Smooth muscle cell (in vitro differentiated cells): ENCODE measurements at regions not wholly inside any gene's neighbourhood (a gene's known extent, or its start where the extent isn't known, plus 50 kb on each side); places are given as distances from the start of the nearest gene placed in this dataset.

ENCODE experiments used
- DNase-seq: peaks from one replicate; lab custom pipeline; 2025; ENCODE audit not compliant: unreplicated experiment; lab: John Stamatoyannopoulos, UW
- H2AFZ ChIP-seq: fragments of 200-600 bp; sonication (generic); 2 replicates; pipeline ENCODE4 v1.6.0; 2016; ENCODE audit warnings: antibody characterized with exemption, low read depth, mild to moderate bottlenecking
- H3F3A ChIP-seq: fragments of 200-600 bp; sonication (generic); 2 replicates; pipeline ENCODE4 v1.6.0; 2017; ENCODE audit warnings: antibody characterized with exemption, low read depth
- H3K27ac ChIP-seq: fragments of 200-600 bp; sonication (generic); 2 replicates; pipeline ENCODE4 v1.5.1; 2016; ENCODE audit warnings: low read depth, mild to moderate bottlenecking
- H3K27me3 ChIP-seq: fragments of 200-600 bp; sonication (generic); 2 replicates; pipeline ENCODE4 v1.6.1; 2016; ENCODE audit warnings: low read depth, mild to moderate bottlenecking
- H3K36me3 ChIP-seq: fragments of 200-600 bp; sonication (generic); 2 replicates; pipeline ENCODE4 v1.5.1; 2016; ENCODE audit warnings: low read depth
- H3K4me1 ChIP-seq: fragments of 200-600 bp; sonication (generic); 2 replicates; pipeline ENCODE4 v1.5.1; 2016; ENCODE audit warnings: low read depth
- H3K4me2 ChIP-seq: fragments of 200-600 bp; sonication (generic); 2 replicates; pipeline ENCODE4 v1.6.0; 2016; ENCODE audit warnings: mild to moderate bottlenecking
- H3K4me3 ChIP-seq: fragments of 200-600 bp; sonication (generic); 2 replicates; pipeline ENCODE4 v1.5.1; 2016; ENCODE audit warnings: mild to moderate bottlenecking
- H3K79me2 ChIP-seq: fragments of 200-600 bp; sonication (generic); 2 replicates; pipeline ENCODE4 v1.6.0; 2016; ENCODE audit warnings: low read depth, mild to moderate bottlenecking
- H3K9ac ChIP-seq: fragments of 200-600 bp; sonication (generic); 2 replicates; pipeline ENCODE4 v1.6.0; 2016; ENCODE audit warnings: low read depth
- H3K9me3 ChIP-seq: fragments of 200-600 bp; sonication (generic); replicated peaks from 2 replicates; pipeline ENCODE4 v1.5.1; 2016; ENCODE audit warnings: low read depth
- H4K20me1 ChIP-seq: fragments of 200-600 bp; sonication (generic); 2 replicates; pipeline ENCODE4 v1.6.0; 2016; ENCODE audit warnings: low read depth
- WGBS: methylation state at CpG from one replicate; pipeline ENCODE4 v1.1.7; 2016; ENCODE audit warnings: low lambda C conversion rate; 5-methylcytosine and 5-hydroxymethylcytosine counted together
- TF ChIP-seq, protein P1 (sequence below): fragments of 200-600 bp; sonication (generic); IDR thresholded peaks from 2 replicates; pipeline ENCODE4 v1.5.1; 2017; ENCODE audit warnings: borderline replicate concordance, mild to moderate bottlenecking, antibody characterized with exemption; ENCODE audit not compliant: insufficient read depth, poor library complexity, severe bottlenecking

DNA sequence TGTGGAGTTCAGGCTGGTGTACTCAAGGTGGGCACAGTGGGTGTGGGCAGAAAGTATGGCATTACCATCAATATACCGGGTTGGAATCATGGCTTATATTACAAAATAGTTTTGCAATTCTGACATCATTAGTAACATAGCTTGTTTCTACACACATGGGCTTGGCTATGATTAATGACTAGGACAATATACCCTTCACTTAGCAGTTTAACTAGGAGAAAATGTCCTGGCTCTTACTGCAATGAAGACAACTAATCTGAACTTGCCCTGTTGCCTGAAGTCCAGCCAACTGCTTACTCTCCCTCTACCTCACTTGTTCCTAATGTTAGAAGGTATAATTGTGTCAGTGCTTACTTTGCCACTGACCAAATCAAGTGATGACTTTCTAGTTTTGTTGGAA, 612.5 kb downstream of the EFNA5 start:
- Histone ChIP-seq H3K4me1 (no peaks in the 10 kb centered on the region), H3K79me2 (no peaks in the 10 kb centered on the region), H3K36me3 (no peaks in the 10 kb centered on the region), H3K4me2 (no peak overlapping the region), H3K9ac (no peak overlapping the region), H3K9me3 (no peaks in the 10 kb centered on the region), H3K27ac (no peak overlapping the region), H4K20me1 (no peaks in the 10 kb centered on the region), H3K4me3 (no peak overlapping the region), H2AFZ (no peak overlapping the region), H3F3A (no peaks in the 10 kb centered on the region), H3K27me3 (no peaks in the 10 kb centered on the region)
- DNase-seq = no peak
- TF ChIP-seq, protein P1, sequence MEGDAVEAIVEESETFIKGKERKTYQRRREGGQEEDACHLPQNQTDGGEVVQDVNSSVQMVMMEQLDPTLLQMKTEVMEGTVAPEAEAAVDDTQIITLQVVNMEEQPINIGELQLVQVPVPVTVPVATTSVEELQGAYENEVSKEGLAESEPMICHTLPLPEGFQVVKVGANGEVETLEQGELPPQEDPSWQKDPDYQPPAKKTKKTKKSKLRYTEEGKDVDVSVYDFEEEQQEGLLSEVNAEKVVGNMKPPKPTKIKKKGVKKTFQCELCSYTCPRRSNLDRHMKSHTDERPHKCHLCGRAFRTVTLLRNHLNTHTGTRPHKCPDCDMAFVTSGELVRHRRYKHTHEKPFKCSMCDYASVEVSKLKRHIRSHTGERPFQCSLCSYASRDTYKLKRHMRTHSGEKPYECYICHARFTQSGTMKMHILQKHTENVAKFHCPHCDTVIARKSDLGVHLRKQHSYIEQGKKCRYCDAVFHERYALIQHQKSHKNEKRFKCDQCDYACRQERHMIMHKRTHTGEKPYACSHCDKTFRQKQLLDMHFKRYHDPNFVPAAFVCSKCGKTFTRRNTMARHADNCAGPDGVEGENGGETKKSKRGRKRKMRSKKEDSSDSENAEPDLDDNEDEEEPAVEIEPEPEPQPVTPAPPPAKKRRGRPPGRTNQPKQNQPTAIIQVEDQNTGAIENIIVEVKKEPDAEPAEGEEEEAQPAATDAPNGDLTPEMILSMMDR = no peak
- 86% methylated on average over 1 of the region's 1 CpG for WGBS

DNA sequence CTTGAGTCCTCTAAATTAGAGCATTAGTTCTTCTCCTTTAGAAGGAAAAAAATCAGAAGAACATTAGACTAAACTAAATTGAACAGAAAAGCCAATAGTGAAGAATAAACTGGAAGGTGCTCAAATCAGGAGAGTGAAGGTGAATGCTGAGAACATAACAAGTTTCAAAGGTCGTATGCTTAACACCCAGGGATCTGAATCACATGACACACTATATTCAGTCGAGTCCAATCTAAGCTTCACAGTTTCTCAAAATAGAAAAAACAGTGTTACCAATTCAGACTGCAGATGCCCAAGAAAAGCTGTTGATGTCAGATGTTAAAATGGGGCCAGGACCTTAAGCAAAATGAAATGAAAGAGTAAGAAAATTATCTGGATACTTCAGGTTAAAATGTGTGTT, 614.5 kb downstream of the EFNA5 start:
- TF ChIP-seq, protein P1 = no peak
- DNase-seq = no peak
- WGBS = 83% methylated on average over 2 of the region's 2 CpGs

DNA sequence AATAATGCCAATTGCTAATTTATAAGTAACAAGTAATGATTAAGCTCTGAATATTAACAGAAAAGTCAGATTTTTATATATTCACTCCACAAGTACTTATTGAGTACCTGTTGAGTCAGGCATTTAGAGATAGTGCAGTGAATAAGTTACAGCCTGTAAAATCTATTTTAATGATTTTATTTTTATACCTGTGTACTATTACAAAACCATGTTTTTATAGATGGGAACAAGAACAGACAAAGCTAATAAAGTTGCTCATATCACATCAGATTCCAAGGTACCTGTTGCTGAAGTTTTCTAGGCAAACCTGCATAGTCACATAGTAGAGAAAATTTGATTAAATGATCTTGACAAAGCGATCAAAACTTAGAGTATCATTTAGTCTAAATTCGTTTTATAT, 623.7 kb downstream of the EFNA5 start:
- H3K4me1 ChIP-seq = no peaks in the 10 kb centered on the region
- H3K9ac ChIP-seq = no peak overlapping the region
- 79% methylated on average over 2 of the region's 2 CpGs for WGBS
- no peak overlapping the region for H3K4me2 ChIP-seq
- no peaks in the 10 kb centered on the region for H3K9me3 ChIP-seq
- no peaks in the 10 kb centered on the region for H3F3A ChIP-seq
- no peaks in the 10 kb centered on the region for H3K36me3 ChIP-seq
- H4K20me1 ChIP-seq = no peaks in the 10 kb centered on the region
- no peak overlapping the region for H3K4me3 ChIP-seq
- TF ChIP-seq, protein P1 = no peak
- DNase-seq = no peak
- H3K79me2 ChIP-seq = no peaks in the 10 kb centered on the region
- no peaks in the 10 kb centered on the region for H3K27me3 ChIP-seq
- no peak overlapping the region for H3K27ac ChIP-seq
- no peak overlapping the region for H2AFZ ChIP-seq

More for the DNA sequence above, 614.5 kb downstream of the EFNA5 start:
- H3K4me3 ChIP-seq = no peak overlapping the region
- H3K9ac ChIP-seq = no peak overlapping the region
- H3K9me3 ChIP-seq = no peaks in the 10 kb centered on the region
- no peaks in the 10 kb centered on the region for H3F3A ChIP-seq
- no peaks in the 10 kb centered on the region for H3K4me1 ChIP-seq
- H3K27ac ChIP-seq = no peak overlapping the region
- H3K27me3 ChIP-seq = no peaks in the 10 kb centered on the region
- H2AFZ ChIP-seq = no peak overlapping the region
- no peak overlapping the region for H3K4me2 ChIP-seq
- no peaks in the 10 kb centered on the region for H3K79me2 ChIP-seq
- H3K36me3 ChIP-seq = no peaks in the 10 kb centered on the region
- H4K20me1 ChIP-seq = no peaks in the 10 kb centered on the region

DNA sequence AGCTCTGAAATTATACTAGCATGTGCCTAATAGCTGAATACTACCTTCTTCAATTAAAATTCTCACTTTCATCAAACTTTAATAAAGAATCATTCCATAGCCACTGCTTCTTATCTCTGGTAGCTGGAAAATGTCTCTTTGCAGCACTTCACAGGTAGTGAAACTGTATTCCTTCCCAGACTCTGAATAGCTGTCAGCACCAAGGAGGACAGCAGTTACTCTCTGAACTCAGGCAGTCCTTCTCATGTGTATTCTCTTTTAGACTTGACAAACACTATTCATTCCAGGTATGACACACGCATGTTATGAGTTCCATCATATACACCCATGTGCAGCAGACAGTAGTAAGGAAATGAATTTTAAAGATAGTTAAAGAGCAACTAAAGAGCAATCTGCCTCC, 627.1 kb downstream of the EFNA5 start:
- DNase-seq = no peak
- Histone ChIP-seq H3K79me2 (no peaks in the 10 kb centered on the region), H3K27ac (no peak overlapping the region), H3F3A (no peaks in the 10 kb centered on the region), H2AFZ (no peak overlapping the region), H3K4me3 (no peak overlapping the region), H3K4me1 (no peaks in the 10 kb centered on the region), H3K27me3 (no peaks in the 10 kb centered on the region), H3K9ac (no peak overlapping the region), H4K20me1 (no peaks in the 10 kb centered on the region), H3K9me3 (no peaks in the 10 kb centered on the region), H3K4me2 (no peak overlapping the region), H3K36me3 (no peaks in the 10 kb centered on the region)
- TF ChIP-seq, protein P1 = no peak
- WGBS = 94% methylated on average over 1 of the region's 1 CpG
